ENCODE measurements at regions not wholly inside any gene's neighbourhood (a gene's known extent, or its start where the extent isn't known, plus 50 kb on each side); places are given as distances from the start of the nearest gene placed in this dataset.

DNA sequence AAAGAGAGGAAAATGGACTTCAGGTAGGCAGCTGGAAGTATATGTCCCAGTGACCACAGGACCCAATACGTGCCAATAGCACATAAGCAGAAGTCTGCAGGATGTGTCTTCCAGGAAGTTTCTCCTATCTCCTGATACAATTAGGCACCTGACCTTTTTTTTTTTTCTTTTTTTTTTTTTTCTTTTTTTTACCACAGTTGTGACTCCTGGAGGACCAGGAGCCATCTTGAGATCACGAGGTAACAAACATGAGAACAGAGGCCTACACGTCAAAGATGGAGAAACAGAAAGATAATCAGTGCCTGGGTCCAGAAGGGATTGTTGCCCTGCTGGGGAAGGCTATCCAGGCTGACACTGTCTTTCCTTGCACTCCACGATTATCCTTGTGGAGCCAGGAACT, 312.4 kb upstream of the NEBL start:
- TF ChIP-seq, protein P1, sequence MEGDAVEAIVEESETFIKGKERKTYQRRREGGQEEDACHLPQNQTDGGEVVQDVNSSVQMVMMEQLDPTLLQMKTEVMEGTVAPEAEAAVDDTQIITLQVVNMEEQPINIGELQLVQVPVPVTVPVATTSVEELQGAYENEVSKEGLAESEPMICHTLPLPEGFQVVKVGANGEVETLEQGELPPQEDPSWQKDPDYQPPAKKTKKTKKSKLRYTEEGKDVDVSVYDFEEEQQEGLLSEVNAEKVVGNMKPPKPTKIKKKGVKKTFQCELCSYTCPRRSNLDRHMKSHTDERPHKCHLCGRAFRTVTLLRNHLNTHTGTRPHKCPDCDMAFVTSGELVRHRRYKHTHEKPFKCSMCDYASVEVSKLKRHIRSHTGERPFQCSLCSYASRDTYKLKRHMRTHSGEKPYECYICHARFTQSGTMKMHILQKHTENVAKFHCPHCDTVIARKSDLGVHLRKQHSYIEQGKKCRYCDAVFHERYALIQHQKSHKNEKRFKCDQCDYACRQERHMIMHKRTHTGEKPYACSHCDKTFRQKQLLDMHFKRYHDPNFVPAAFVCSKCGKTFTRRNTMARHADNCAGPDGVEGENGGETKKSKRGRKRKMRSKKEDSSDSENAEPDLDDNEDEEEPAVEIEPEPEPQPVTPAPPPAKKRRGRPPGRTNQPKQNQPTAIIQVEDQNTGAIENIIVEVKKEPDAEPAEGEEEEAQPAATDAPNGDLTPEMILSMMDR (IDR thresholded peaks at IDR 0.05; ENCODE audit: poor library complexity, severe bottlenecking), result no peak
- TF ChIP-seq EP300 (conservative IDR thresholded peaks at IDR 0.05; ENCODE audit: poor library complexity, severe bottlenecking) (no peak), POLR2AphosphoS5 (IDR thresholded peaks at IDR 0.05) (no peak)
